ENCODE measurements at regions not wholly inside any gene's neighbourhood (a gene's known extent, or its start where the extent isn't known, plus 50 kb on each side); places are given as distances from the start of the nearest gene placed in this dataset.

DNA sequence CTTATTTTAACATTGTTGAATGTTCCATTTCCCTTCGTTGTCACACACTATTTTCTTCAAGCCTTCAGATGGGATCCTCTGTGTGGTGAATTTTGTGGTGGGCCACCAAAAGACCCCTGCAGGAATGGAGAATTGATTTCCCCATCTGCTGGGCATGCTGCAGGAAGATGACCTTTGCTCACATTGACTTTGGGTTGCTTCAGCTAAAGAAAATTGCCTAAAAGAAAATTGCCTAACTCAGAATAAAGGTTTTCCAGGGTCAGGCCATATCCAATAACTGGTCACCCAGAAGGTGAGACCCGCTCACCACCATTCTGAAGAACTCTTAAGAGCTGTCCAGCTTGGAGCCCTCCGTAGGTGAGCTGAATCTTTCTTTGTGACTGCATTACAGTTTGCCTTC, 192.5 kb downstream of the CDH7 start:
- TF ChIP-seq, protein P1, sequence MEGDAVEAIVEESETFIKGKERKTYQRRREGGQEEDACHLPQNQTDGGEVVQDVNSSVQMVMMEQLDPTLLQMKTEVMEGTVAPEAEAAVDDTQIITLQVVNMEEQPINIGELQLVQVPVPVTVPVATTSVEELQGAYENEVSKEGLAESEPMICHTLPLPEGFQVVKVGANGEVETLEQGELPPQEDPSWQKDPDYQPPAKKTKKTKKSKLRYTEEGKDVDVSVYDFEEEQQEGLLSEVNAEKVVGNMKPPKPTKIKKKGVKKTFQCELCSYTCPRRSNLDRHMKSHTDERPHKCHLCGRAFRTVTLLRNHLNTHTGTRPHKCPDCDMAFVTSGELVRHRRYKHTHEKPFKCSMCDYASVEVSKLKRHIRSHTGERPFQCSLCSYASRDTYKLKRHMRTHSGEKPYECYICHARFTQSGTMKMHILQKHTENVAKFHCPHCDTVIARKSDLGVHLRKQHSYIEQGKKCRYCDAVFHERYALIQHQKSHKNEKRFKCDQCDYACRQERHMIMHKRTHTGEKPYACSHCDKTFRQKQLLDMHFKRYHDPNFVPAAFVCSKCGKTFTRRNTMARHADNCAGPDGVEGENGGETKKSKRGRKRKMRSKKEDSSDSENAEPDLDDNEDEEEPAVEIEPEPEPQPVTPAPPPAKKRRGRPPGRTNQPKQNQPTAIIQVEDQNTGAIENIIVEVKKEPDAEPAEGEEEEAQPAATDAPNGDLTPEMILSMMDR (IDR thresholded peaks at IDR 0.05): no peak
- TF ChIP-seq POLR2A (IDR thresholded peaks at IDR 0.05): no peak
